ENCODE measurements at regions not wholly inside any gene's neighbourhood (a gene's known extent, or its start where the extent isn't known, plus 50 kb on each side); places are given as distances from the start of the nearest gene placed in this dataset.
A peak's percentile ranks its signal among the peaks of the same experiment; 100 is the strongest.

DNA sequence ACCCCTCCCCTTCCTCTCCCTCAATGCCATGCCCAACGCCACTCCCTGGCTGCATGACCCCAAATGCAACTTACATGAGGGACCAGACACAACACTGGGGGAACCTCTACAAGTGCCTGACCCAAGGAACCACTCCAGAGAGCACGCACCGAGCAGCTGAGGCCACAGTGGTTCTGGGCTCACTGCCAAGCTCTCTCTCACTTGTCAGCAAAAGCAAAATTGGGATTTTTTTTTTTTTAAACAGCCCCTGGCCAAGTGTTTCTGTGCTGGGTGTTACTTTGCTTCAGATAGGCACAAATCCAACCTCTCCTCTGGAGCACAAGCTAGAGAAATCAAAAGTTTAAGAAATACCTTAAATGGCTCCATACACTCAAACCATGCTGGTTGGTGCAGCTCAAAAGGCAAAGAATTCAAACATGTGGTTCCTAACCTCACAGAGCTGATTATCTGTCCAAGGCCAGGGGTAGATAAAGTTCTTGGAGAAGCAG lies 363.0 kb downstream of the SETD4 start:
- peak; percentile 83 for DNase-seq (ENCODE audit: low read depth)

DNA sequence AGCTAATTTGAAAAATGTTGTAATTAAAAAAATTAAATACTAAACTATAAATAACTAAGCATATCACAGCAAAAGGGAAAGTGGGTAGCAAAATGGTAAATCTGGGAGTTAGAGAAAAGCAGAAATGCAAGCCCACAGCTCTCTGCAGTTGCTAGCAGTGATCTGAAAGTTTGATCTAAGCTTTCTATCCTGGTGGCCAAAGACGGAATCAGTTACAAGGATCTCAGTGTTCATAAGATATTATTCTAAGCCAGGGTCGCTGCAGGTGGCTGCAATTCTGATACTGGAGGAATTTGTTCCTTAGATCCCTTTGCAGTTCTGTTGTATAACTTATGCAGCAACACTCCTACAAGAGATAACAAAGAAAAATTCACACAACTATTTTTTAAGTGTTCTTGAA lies 363.7 kb downstream of the SETD4 start:
- DNase-seq (ENCODE audit: low read depth), result no peak

DNA sequence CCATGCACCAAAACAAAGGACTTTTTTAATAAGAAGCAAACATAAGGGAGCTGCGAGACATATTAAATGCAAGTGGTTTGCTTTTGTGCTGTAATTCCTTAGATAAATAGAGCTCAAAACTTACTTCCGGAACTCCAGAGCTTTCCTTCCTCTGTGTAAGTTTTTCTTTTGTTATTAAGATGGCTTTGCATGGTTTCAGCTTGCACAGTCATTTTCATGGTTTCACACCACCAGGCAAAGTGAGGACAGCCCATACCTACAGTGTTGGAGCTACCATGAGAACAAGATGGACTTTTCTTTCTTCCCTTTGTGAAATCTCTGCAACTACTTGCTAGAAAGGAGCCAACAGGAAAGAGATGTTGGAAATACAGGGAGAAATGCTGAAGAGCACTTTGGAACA lies 368.0 kb downstream of the SETD4 start:
- DNase-seq (ENCODE audit: low read depth), result no peak

DNA sequence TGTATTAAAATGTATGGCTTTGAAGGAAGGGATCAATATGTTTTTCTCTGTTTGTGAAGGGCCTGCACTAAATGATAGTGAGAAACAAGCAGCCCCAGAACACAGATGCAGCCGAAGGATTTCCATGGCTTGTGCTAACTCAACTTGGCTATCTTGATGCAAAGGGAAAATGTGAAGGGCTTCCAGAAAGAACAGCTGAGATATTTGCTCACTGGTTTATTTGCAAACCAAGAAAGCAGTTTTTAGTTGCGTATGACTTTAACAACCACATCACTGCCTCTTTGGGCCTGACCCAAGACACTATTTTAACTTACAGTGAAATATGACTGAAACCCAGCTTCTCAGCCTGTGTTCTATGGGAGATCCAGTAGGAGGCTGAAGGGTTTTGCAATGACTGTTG lies 369.9 kb downstream of the SETD4 start:
- DNase-seq (ENCODE audit: low read depth), result no peak

DNA sequence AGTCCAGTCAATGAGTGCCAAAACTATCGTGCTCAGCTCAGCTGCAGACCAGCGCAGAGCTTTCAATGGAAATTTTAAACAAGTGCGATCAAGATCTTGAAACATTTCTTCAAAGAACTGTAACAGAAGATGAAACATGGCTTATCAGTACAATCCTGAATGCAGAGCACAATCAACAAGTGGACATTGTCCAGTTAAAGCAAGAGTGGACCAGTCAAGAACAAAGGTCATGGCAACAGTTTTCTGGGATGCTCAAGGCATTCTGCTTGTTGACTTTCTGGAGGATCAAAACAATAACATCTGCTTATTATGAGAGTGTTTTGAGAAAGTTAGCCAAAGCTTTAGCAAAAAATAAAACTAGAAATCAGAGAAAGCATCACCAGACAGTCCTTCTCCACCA lies 374.2 kb downstream of the SETD4 start:
- DNase-seq (ENCODE audit: low read depth), result no peak

DNA sequence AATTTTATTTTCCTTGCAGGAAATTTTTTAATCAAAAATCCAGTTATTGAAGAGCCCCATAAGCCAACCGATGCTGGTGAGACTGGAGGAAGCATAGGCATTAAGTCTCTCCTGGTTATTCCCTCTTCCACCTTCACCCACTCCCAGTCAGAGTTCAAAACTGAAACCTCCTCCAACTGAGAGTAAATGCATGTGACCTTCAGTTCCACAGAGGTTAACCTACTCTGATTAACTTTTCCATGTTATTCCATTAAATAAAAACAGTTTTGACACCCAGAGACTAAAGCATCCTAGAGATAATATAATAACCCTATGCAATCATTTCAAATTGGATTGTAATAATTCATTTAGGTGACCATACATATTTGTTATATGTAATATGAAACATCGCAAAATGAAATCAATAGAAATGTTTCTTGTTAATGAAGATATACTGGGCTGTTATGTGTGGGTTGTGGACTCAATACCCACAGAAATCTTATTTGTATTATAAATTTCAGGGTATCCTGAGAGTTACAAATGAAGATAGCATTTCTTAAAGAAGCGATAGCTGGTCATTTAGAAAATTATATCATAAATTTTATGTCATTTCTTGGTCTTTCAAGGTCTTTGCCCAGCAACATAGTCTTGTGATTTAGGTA lies 376.5 kb downstream of the SETD4 start:
- no peak for DNase-seq (ENCODE audit: low read depth)

DNA sequence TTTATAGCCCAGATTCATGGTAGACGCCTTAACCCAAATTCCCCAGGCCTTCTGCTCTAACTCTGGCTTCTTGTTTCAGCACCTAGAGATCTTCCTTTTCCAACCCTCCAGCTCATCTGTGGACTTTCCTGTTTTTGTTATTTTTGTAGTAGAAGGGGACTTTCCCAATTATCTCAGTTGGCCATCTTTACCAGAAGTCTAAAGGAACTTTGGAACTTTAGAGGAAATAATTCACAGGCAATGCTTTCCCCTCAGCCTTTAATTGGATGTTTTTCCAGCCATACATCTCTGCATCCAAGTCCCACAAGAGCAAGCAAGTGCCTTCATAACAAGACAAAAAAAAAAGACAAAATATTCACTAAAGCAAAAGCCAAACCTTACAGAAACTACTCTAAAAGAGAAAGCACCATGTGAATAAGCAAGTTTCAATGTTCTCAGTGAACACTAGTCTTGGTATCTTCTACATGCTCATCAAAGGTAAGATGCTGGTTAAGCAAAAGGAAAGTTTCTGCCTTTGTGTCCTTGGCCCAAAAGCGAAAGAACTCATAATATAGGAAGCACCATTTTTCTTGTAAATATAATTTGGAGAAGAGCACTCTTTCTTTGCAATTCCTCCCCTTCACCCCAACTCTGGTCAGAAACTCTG lies 377.3 kb downstream of the SETD4 start:
- no peak for DNase-seq (ENCODE audit: low read depth)

DNA sequence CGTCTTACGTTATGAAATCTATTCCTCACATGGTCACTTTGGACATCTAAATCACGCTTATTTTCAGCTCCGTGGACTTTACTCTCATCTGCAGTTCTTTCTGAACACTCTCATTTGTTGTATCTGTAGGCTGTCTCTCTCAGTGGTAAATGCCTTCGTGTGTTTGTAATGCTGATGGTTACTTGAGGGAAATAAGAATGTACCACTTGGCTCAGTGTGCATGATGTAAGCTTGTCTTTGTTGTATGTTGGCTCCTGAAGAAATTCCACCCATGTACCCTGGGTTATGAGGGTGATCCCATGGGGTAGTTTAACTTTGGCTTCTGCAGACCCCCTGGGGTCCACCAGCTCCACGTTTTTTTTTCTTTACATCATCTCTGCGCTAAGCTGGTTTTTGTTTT lies 378.4 kb downstream of the SETD4 start:
- DNase-seq (ENCODE audit: low read depth), result no peak

DNA sequence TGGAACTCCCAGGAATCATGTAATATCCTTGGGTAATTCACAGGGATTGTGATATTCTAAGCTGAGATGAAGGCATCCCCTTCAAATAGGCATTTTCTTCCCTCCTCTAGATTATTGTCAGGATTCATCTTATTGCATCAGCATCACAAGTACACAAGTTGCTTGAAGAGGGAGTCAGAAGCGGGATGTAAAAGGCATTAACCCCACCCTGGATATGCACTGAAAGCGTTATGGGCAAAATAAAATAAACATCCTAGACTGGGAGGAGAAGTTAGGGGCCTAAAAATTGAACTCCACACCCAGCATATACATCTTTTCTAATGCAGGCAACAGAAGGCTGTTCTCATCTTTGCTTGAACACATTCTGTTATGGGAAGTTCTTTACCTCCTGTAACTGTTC lies 381.2 kb downstream of the SETD4 start:
- no peak for DNase-seq (ENCODE audit: low read depth)

DNA sequence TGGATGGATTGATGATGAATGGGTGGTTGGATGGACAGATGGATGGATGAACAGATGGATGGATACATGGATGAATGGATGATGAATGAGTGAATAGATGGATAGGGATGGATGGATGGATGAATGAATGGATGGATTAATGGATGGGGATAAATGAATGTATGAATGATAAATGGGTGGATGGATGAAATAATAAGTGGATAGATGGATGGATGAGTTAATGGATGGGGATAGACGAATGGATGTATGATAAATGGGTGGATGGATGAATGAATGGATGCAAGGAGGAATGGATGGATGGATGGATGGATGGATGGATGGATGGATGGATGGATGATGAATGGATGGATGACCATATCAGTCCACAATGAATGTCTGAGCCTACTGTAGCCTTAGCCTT lies 381.9 kb downstream of the SETD4 start:
- no peak for DNase-seq (ENCODE audit: low read depth)

DNA sequence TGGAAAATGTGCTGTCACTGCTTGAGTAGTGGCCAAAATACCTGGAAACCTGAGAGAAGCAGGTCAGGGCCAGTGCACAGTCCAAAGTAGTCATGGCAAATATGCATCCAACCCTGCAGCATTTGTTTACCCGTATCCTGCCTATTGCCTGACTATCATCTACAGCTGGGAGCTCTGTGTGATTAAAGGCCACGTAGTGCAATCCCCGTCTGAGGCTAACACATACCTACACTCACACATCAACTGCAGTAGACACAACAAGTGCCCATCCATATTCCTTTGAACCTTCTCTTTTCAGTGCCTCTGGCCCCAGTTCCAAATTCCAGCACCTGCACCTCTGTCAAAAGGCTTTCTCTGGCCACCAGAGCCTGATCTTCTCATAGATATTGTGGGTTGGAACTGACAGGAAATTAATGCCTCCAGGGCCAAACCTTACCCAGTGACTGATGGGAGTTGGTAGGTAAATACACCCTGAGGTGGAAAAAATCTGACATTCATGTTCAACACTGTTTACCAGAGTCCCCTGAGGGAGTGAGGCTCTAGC lies 383.0 kb downstream of the SETD4 start:
- DNase-seq (ENCODE audit: low read depth), result peak; percentile 47

DNA sequence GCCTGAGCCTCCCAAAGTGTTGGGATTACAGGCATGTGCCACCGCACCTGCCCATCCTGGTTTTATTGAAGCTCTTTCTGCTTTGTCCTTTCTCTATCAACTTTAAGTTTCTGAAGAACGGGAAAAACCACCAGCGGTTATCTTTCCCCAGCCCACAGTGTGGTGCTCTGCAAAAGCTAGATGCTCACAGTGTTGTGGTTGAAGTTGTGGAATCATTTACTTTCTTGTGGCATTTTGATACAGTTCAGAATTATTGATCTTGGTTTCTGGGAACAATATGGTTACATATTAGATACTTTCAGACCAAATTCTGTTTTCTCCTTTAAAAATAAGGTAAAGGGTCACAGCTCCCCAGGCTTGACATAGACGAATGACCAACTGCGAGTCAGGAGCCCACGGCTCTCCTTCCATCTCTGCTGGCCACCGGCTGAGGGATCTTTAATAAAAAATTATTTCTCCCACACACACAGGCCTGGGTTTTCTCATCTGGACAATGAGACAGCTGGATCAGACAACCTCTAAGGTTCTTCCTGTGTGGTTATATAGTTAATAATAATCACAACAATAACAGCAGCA lies 385.3 kb downstream of the SETD4 start:
- DNase-seq (ENCODE audit: low read depth), result peak; percentile 41

DNA sequence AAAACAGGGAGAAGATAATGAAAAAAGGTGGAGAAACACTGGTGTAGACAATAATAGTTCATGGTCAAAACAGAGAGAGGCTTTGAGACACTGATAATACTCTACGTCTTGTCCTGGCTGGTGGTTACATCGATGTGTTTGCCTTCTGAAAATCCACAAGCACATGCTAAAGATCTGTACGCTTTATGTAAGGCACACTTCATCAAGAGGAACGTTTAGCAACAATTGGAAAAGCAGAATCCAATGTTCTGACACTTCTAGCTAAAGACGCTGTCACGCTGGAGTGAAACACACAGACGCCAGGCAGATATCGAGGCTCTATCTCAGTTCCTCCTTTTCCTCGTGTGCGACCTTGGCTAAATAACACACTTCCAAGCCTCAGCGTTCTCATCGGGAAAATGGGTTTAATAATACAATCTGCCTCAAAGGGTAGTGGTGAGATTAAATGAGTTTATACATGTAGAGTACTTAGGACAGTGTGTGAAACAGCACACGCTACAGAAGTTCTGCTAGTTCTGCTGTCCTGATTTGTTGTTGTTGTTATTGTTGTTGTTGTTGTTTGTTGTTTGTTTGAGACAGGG lies 386.1 kb downstream of the SETD4 start:
- no peak for DNase-seq (ENCODE audit: low read depth)

DNA sequence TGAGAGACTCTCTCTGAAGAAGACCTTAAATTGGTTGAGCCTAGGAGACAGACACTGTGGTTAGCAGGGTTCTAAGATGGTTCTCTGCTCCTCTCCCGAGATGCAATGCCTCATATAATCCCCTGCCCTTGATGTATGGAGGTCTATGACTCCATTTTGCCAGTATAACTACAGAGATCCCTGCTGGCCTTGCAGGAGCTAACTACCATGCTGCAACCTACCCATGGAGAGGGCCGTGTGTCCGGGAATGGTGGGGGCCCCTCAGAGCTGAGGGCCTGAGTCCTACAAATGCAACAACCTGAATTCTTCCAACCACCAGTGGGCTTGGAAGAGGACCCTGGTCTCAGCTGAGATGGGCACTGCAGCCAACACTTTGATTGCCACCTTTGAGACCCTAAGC lies 388.0 kb downstream of the SETD4 start:
- DNase-seq (ENCODE audit: low read depth), result no peak

DNA sequence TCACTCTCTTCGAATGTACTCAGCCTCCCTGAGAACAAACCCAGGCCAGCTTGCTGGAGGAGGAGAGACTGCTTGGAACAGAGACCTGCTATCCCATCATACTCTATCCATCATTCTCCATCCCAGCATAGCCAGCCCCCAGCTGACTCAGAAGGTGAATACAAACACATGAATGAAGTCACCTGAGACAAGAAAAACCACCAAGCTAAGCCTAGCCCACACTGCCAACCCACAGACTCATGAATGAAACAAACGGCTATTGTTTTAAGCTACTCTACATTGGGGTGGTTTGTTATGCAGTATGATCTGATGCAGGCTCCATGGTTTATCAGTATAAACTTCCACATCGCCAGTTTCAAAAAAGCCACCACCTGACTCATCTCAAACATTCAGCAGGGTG lies 395.6 kb downstream of the SETD4 start:
- DNase-seq (ENCODE audit: low read depth), result peak; percentile 97

DNA sequence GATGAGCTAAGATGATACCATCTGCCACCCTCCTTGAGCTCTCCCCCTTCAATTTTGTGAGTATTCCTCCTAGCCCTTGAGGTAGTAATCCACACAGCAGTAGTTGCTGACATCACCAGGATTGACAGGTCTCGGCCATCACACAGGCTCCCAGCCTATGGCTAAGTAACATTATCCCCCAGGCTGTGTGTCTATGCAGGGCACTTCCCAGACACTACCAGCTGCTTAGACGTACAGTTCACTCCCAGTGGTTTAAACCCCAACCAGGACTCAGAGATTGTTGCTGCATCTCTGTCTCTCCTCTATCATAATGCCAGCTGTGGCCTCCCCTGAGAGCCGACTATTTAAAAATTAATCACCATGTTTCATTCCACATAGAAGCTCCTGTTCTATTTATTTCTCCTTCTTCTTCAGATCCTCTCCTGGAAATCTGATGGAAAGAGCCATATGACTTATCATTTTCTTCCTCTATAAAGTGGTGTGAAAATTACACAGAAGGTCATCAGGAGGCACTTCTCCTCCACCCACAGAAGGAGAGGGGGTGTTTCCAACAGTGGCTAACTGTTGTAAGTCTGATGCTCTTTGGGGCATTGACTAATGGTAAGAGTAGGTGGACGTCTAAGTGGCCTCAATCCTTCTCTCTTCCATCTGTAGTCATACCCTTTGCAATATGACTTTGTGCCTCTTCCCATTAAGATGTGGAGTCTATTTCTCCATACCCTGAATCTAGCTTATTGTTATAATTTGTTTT lies 396.3 kb downstream of the SETD4 start:
- no peak for DNase-seq (ENCODE audit: low read depth)

DNA sequence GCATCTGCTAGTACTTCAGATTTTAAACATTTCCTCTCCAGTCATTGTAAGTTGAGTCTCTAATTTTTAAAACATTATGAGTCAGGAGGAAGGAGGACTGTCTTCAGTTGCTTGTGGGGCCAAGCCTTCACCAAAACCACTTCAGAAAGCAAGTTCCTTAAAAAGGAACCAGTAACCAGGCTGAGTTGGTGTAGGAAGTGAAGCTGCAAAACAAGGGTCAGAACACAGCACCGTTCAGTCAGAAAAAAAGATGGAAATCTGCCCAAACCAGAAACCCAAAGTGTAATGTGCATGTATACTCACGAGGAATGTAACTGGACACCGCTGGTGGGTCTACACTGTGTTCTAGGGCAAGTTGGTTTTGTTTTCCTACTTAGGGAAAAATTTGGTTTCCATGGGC lies 402.1 kb downstream of the SETD4 start:
- peak; percentile 98 for DNase-seq (ENCODE audit: low read depth)

DNA sequence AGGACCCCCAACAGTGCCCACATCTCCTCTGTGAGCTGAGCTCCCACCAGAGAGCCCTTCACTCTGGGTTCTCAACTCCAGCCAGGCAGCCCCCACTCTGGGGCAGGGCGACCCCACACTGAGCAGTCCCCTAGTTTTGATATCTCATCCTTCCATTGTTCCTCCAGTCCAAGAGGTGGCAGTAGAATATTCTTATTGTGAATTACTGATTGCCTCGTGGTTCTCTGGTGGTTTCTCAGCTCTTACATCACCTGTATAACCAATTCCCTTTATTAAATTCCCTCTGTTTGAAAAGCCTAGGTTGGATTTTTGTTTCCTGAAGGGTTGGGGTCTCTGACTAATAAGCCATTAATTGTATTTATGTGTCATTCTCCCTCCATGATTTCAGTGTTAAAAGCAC lies 407.5 kb downstream of the SETD4 start:
- no peak for DNase-seq (ENCODE audit: low read depth)

DNA sequence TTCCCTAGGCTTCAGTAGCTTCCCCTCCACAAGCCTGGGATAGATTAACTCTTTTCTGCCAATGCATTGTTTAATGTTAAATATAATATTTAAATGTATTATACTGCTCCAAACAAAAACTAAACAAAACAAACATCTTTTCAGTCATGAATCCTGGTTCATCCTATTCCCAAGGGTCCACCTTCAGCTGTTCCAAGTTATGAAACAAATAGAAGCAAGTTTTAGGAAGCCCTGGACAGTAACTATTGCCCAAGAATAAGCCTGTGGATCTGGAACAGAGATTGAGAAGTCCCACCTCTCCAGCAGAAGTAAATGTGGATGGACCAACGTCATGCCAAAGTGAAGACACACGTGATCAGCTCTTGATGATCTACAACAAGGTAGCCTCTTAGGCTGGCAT lies 408.1 kb downstream of the SETD4 start:
- DNase-seq (ENCODE audit: low read depth), result no peak

DNA sequence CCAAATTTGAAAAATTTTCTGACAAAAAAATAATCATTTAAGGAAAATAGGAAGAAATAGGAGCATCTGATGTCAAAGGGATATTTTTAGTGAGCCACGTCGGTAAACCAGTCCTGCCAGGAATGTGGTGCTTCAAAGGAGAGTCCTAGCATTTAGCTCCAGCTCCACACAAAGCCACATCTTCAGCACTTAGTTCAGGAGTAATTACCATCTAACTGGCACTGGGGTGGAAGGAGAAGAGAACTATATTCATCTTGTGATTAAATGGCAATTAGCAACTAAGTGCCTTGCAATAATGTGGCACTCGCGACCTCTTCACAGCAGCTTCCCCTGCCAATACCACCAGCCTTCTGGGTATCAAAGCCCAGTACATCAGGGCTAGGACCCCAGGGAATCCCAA lies 409.1 kb downstream of the SETD4 start:
- DNase-seq (ENCODE audit: low read depth), result no peak

DNA sequence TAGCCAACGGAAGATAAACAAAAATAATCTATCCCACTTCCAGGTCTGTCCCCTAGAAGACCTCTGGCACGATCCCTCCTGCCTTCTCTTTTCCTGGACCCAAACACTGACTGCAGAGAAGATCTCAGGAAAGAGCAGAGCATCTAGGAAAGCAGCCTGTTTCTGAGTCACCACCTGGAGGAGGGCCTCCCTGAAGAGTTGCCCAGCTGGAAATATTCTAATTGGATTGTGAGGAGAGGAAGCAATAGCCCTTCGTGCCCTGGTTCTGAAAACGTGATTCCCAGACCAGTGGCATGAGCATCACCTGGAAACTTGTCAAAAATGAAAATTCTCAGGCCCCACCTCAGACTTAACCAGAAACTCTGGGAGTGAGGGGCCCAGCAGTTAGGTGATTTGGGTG lies 411.1 kb downstream of the SETD4 start:
- peak; percentile 83 for DNase-seq (ENCODE audit: low read depth)

DNA sequence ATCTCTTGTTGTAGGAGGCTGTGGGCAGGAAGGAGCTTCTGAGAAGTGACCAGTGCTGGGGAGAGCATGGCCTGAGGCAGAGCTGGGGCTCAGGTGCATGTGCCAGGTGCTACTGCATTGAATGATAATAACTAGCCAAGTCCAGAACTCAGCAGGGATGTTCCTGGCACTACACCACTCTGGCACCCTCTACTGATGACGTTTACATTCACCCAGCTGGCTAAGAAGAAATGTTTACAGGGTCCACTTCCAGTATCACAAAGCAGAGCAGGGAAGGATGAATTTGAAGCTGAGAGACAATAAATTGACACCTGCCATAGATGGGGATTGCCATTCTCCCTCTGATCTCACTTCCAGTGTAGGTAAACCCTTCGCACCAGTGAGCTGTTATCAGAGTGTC lies 411.8 kb downstream of the SETD4 start:
- DNase-seq (ENCODE audit: low read depth), result peak; percentile 50

Measured in M059J (cell line).